DMS53 treated with DMSO at 0.1 percent for 48 hours (cell line): ENCODE measurements at regions not wholly inside any gene's neighbourhood (a gene's known extent, or its start where the extent isn't known, plus 50 kb on each side); places are given as distances from the start of the nearest gene placed in this dataset.
"Not testable (repeated sequence)": the region's sequence is repeated elsewhere in the genome, so short reads cannot be mapped to it uniquely, and the experiment has no call there.

Experiments
- DNase-seq: peaks from one replicate; lab custom pipeline; 2025; ENCODE audit not compliant: unreplicated experiment; lab: John Stamatoyannopoulos, UW

GRCh38 chr4:181770971-181771370, 472.2 kb upstream of the TENM3 start:
- no peak for DNase-seq

- no peak for DNase-seq
Observed at GRCh38 chr4:181775298-181775697, 467.9 kb upstream of the TENM3 start.

DNA sequence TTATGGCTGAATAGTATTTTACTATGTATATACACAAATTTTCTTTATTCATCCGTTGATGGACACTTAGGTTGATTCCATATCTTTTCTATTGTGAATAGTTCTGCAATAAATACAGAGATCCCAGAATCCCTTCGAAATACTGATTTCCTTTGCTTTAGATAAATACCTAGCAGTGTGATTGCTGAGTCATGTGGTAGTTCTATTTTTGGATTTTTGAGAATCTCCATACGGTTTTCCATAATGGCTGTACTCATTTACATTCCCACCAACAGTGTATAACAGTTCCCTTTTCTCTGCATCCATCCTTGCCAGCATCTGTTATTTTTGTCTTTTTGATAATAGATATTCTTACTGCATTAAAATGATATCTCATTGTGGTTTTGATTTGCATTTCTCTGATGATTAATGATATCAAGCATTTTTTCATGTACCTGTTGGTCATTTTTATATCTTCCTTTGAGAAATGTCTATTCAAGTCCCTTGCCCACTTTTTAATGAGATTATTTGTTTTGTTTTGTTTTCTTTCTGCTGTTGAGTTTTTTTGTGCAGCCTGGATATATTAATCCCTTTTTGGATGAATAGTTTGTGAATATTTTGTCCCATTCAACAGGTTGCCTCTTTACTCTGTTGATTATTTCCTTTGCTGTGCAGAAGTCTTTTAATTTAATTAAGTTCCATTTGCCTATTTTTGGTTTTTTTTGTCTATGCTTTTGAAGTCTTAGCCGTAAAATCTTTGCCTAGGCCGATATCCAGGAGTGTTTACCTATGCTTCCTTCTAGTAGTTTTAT, 466.7 kb upstream of the TENM3 start:
- DNase-seq: no peak

DNA sequence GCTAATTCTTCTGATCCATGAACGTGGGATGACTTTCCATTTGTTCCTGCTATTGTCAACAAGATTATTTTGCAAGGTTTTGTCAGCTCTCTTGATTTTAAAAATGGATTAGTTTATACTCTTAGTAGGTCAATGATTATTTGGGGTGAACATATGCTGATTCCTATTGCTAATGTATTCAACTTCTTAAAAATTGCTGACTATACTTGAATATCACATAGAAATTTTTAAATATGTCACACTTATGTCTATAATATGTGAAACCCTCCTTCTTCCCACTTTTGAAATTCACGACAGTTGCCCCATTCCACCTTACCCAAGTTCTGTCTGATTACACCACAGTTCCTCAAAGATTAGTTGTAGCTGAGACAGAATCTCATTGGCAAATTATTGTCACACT, 465.7 kb upstream of the TENM3 start:
- DNase-seq: no peak

DNA sequence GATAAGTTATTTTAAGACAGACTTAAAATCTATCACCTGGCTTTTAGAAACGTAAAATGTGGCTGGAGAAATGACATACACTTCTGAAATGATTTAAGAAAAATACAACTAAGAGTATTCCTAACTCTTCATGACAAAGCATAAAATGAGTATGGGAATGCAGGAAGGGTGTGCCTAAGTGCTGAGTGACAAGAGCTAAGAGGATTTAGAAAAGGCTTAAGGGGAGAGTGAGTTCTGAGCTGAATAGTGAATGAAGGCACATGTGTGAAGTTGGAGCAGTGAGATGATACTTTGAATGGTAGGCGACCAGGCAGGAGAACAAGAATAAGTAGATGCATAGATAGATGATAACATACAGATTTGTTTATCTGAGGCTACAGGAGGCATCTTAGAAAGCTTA, 458.3 kb upstream of the TENM3 start:
- no peak for DNase-seq

DNA sequence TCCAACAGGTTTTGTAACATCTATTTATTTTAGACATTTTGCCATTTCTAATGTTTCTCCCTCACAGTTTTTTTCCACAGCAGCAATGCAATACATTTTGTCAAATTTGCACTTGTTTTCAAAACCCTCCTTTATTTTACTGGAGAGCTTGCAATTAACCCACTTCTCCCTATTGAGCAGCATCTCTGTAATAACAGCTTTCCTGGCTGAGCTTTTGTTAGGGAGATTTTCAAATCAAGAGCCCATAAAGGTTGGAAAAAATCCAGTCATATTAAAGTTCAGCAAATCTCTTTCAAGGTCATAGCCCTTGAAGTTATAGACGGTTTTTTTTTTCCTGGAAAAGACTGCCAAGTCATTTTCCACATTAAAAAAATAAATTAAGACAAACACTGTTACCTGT, 450.6 kb upstream of the TENM3 start:
- no peak for DNase-seq

DNA sequence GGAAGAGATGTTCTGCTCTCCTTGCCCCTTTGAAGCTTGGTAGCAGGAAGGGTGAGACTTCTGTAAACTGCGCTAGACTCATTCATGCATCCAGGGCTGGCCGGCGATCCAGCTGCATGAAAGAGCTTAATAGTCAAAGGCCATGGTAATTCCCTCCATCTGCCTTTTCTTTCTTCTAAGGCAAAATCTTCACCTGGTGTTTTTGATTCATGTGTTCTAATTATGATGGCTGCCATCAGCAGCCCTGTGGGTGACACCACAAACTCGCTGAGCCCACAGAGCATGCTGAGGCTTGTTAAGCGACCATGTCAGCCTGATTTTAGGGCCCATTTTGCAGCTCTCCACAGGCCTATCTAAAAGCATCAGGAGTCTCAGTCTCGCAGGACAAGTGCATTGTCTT, 450.1 kb upstream of the TENM3 start:
- DNase-seq: no peak

- DNase-seq: no peak
Observed at GRCh38 chr4:181796502-181796901, 446.7 kb upstream of the TENM3 start.

DNA sequence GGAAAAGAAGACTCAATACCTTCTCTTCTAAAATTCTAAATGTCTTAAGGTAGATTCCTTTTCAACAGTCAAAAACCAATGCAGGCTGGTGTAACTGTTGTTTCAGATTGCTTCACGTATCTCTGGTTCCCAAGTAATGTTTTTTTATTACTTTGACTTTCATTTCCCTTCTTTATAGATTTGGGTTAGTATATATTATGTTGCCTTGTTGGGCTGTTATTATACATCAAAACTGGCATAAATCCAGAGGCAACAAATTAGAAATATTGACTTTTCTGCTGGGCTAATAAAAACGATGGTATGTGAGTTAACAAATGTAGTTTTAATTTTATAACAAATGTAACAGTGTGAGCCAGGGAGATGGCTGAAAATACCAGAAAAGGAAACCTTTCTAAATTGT, 444.7 kb upstream of the TENM3 start:
- no peak for DNase-seq

GRCh38 chr4:181799561-181800069, 443.6 kb upstream of the TENM3 start:
- no peak for DNase-seq

DNA sequence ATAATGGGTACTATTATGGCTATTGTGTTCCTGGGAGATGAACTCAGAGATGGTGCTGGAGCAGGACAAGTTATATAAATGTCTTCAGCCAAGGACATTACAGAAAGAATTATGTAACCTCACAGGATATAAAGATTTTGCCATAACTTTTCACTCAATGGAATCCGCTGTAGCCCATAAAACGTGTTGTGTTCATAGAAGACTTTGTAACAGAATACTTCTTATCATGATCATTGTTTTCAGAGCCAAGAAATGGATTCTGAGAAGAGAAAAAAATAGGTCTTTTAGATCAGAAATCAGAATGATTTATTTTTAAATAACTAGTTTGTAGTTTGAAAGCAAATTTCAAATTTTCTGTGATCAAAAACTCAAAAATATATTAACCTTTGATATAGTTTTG, 441.0 kb upstream of the TENM3 start:
- no peak for DNase-seq

DNA sequence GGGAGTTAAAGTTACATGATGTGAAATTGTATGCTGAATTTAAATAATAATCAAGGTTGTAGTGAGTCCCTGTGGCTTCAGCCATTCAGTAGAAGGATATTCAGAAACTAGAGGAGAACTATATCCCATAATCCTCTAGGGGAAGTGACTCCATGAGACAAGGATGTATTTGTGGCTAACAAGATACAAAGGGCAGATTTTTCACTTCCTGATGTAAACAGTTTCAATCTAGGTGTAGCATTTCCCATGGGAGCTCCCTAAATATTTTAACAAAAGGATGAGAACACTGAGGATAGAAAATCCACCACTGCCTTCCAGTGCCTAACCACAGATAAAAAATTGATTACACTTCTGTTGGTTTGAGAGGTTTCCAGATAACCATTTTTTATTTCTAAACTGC, 435.4 kb upstream of the TENM3 start:
- no peak for DNase-seq

DNA sequence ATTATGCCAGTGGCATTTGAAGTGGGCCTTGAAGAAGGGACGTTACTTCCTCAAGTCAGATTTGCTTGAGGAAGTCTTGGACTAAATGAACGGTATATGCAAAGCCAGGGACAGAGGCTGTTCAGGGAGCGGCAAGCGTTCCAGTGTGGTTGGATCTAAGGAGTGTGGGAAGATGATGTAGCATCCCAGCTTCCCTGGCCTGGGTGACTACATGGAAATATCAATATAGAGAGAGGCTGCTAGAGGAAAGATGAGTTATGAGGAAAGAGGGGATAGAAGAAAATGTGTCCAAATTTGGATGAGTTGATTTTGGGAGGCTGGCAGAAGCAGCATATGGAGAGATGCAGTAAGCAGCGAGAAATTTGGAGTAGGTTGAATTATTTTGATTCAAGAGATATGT, 432.5 kb upstream of the TENM3 start:
- no peak for DNase-seq

- not testable (repeated sequence) for DNase-seq
Observed at GRCh38 chr4:181811550-181811949, 431.7 kb upstream of the TENM3 start.

- DNase-seq: peak; percentile 12
Observed at GRCh38 chr4:181819946-181820345, 423.3 kb upstream of the TENM3 start.

- DNase-seq: no peak
Observed at GRCh38 chr4:181820553-181820952, 422.6 kb upstream of the TENM3 start.

GRCh38 chr4:181821039-181822004, 421.9 kb upstream of the TENM3 start:
- peak; percentile 77 for DNase-seq

DNA sequence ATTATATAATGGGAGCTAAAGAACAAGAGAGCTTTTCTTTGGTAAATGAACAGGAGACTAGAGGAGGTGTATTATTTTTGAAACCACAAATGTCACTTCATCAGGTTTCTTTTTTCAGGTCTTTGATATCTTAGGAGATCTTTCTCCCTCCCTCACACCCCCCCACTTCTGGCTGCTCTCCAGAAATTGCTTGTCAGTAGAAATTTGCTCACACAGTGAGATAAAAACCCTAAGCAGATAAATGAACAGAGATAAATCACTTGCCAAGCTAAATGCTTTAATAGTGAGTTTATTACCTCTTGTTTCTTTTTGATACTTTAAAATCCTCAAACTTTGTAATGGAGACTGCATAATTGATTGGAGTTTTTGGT, 421.2 kb upstream of the TENM3 start:
- DNase-seq: no peak

GRCh38 chr4:181823183-181823582, 420.0 kb upstream of the TENM3 start:
- DNase-seq: no peak

DNA sequence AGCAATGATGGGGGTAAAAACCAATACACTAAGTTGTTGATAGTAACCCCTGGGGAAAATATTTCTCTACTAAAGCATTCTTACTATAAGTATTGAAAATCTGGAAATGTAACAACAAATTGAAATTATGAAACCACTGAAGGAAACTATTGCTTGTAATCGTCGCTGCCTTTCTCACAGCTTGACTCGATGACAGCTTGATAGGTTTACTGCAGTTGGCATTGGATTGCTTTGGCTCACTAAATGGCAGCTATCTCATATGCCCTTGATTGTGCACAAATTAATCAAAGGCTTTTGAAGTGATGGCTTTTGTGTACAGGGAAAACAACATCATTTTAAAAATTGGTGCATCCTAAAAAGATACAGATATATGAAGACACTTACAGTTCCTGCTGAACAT, 419.6 kb upstream of the TENM3 start:
- DNase-seq: no peak

DNA sequence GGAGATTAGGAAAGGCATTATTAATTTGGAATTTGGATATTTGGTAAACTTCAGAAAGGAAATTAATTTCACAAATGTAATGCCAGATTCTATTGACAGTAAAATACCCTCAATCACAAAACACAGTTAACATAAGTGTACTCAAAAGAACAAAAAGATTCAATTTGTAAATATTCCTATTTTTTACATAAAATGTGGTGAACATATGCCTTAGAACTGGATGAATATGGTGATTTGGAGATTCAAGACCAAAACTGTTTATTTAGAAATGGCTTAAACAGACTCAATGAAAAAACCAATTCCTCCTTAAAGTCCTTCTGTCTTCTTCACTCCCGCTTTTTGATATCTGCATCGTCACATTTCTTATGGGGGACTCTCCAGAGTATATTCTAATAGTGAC, 417.6 kb upstream of the TENM3 start:
- no peak for DNase-seq

- DNase-seq: no peak
Observed at GRCh38 chr4:181827246-181827645, 416.0 kb upstream of the TENM3 start.
